ELF-1 (cell line): ENCODE measurements at regions not wholly inside any gene's neighbourhood (a gene's known extent, or its start where the extent isn't known, plus 50 kb on each side); places are given as distances from the start of the nearest gene placed in this dataset.

Experiments
- DNase-seq: peaks from one replicate; pipeline ENCODE4 v3.0.0-alpha.2; 2016; ENCODE audit warnings: low read depth, low spot score

DNA sequence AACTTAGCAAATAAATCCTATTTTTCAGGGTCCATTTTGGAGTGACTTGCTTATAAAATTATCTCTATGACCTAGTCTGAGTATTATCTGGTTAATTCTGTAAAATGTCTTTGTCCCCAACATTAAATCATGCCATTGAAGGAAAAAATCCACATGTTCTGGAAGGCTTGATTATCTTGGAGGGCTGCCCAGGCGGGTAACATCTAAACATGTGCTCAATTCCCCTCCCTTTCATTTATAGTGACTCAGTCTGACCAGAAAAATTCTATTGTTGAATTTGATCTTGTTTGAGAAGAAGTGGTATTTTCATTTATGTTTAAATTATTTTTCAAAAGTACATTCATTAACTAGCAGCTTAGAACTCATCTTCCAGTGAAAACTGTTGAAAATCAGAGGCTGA lies 55.4 kb upstream of the SLC10A7 start:
- DNase-seq, result no peak

DNA sequence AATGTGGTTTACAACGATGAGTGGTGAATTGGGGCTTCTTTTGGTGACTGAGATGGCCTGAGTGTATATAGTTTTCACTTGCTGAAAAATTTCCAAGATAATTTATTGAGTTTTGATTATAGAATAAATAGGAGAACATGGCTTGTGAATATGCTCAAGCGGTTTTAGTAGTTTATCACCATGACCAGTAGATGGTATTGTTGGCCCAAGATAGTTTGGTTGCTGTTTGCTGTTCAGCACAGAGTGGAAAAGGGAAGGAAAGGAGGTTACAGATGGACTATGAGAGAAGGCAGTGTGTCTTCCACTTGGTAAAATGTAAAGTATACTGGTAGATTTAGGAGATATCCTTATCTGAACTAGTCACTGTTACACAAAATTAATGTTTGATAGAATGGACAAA lies 55.8 kb upstream of the POU4F2 start:
- peak; percentile 6 for DNase-seq

DNA sequence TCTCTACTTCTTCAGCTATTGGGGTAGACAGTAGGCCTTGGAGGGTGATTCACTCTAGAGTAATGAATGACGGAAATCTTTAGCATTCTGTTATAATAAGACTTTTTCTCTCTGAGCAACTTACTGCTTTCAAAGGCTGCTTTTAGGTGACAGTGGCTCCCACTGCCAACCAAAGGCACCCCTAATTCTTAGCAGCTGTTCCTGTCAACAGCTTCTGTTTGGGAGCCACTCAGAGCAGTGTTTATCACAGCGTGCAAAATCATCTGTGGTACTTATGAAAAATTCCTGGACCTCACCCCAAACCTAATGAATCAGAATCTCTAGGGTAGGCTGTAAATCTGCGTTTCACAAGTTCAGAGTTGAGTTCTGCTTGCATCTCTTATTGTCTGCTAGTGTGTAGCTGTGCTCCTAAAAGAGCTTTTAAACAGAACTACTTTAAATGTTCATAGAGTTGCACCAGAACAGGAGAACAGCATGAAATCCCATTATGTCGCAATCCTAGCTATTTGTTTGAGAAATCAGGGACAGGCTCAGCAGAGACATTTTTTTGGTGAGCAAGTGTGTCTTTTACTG lies 52.8 kb upstream of the POU4F2 start:
- DNase-seq, result no peak
